A549 (cell line): ENCODE measurements at regions not wholly inside any gene's neighbourhood (a gene's known extent, or its start where the extent isn't known, plus 50 kb on each side); places are given as distances from the start of the nearest gene placed in this dataset.
"Not testable (repeated sequence)": the region's sequence is repeated elsewhere in the genome, so short reads cannot be mapped to it uniquely, and the experiment has no call there.

Experiments used
- CHD2 ChIP-seq: fragments of 150-350 bp; IDR thresholded peaks from 2 replicates; pipeline ENCODE4 v1.6.1; 2014; ENCODE audit warnings: low read length; ENCODE audit not compliant: partially characterized antibody
- CTCF ChIP-seq: fragments of >200 bp; sonication (Bioruptor Twin); formaldehyde crosslinking; IDR thresholded peaks from 3 replicates; pipeline ENCODE4 v1.5.1; 2016
- EP300 ChIP-seq, 2 experiments: fragments of >200 bp; sonication (Bioruptor Twin); formaldehyde crosslinking; IDR thresholded peaks; 2 replicates in 1 of 2; 3 replicates in 1 of 2; pipeline ENCODE4 v1.6.1; 2016 to 2017
- HOXA7 ChIP-seq: fragments of 250-450 bp; sonication (Bioruptor Pico); IDR thresholded peaks from 2 replicates; pipeline ENCODE4 v1.5.0; 2020; ENCODE audit warnings: mild to moderate bottlenecking, moderate library complexity
- JUN ChIP-seq, 2 experiments: fragments of >200 bp; sonication (Bioruptor Twin); formaldehyde crosslinking; IDR thresholded peaks; 2 replicates in 1 of 2; 3 replicates in 1 of 2; pipeline ENCODE4 v1.6.1; 2016 to 2017
- POLR2A ChIP-seq: IDR thresholded peaks from 2 replicates; pipeline ENCODE4 v1.6.1; 2012; ENCODE audit warnings: mild to moderate bottlenecking, low read length
- RAD21 ChIP-seq, 2 experiments: fragments of >200 bp in 1 of 2; sonication (Bioruptor Twin) in 1 of 2; formaldehyde crosslinking in 1 of 2; IDR thresholded peaks in 1 of 2; conservative IDR thresholded peaks in 1 of 2; 2 replicates in 1 of 2; 3 replicates in 1 of 2; pipeline ENCODE4 v1.6.1; 2012 to 2018; ENCODE audit warnings: inconsistent platforms in 1 of 2
- RNF2 ChIP-seq: fragments of 200-600 bp; sonication (generic); IDR thresholded peaks from 2 replicates; pipeline ENCODE4 v1.6.1; 2016; ENCODE audit warnings: low read depth, mild to moderate bottlenecking, antibody characterized with exemption, moderate library complexity, borderline replicate concordance
- SREBF2 ChIP-seq: fragments of 450-650 bp; IDR thresholded peaks from 2 replicates; pipeline ENCODE4 v1.6.1; 2014; ENCODE audit warnings: mild to moderate bottlenecking, moderate library complexity
- TP53 ChIP-seq: fragments of 250-450 bp; sonication (Bioruptor Pico); IDR thresholded peaks from 2 replicates; pipeline ENCODE4 v1.5.0; 2021; ENCODE audit warnings: mild to moderate bottlenecking, moderate library complexity
- ZFP36 ChIP-seq: fragments of 450-650 bp; IDR thresholded peaks from 2 replicates; pipeline ENCODE4 v1.6.1; 2014; ENCODE audit warnings: borderline replicate concordance; ENCODE audit not compliant: partially characterized antibody
- TF ChIP-seq, protein P1 (sequence below): IDR thresholded peaks from 2 replicates; pipeline ENCODE4 v1.6.1; 2012
- TF ChIP-seq, protein P2 (sequence below): IDR thresholded peaks from 2 replicates; pipeline ENCODE4 v1.6.1; 2012; ENCODE audit warnings: low read depth, borderline replicate concordance

DNA sequence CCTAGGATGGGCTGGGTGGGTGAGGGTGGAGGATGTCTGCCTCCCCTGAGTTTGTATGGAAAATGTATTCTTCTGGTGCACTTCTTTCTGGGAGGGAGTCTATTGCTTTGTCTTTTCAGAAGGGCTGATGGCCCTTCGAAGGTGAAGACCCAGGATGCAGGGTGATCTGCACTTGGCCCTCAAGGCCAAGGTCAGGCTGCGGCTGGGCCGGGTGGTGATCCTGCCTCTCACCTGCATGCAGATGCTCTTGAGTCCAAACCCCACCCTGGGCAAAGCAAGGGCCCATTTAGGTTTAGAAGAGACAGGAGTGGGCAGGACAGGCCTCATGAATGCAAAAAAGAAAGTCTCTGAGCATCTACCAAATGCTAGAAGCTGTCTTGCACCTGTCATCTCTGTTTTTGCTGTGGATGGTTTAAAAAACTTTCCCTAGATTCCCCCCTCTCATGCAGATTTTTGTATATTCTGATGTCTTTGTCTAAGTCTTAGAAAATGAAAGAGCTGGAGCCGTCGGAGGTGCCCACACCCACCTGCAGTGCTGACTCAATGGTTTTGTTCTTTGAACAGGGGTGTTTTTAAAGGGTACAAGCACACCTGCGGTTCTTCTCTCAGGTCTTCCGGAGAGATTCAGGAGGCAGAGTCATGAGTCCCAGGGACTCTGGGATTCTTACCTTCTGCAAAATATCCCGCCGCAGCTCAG, 186.4 kb downstream of the ADRA2C start:
- TF ChIP-seq RAD21 (conservative IDR thresholded peaks at IDR 0.05 in 1 of 2, IDR thresholded peaks at IDR 0.05 in 1 of 2); CTCF; CHD2; POLR2A; EP300 (IDR thresholded peaks at IDR 0.05); JUN (IDR thresholded peaks at IDR 0.05); SREBF2; TP53; ZFP36; HOXA7 (CRISPR knock-in tag); RNF2: not testable (repeated sequence)
- TF ChIP-seq, protein P1, sequence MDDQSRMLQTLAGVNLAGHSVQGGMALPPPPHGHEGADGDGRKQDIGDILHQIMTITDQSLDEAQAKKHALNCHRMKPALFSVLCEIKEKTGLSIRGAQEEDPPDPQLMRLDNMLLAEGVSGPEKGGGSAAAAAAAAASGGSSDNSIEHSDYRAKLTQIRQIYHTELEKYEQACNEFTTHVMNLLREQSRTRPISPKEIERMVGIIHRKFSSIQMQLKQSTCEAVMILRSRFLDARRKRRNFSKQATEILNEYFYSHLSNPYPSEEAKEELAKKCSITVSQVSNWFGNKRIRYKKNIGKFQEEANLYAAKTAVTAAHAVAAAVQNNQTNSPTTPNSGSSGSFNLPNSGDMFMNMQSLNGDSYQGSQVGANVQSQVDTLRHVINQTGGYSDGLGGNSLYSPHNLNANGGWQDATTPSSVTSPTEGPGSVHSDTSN = not testable (repeated sequence)
- TF ChIP-seq, protein P2, sequence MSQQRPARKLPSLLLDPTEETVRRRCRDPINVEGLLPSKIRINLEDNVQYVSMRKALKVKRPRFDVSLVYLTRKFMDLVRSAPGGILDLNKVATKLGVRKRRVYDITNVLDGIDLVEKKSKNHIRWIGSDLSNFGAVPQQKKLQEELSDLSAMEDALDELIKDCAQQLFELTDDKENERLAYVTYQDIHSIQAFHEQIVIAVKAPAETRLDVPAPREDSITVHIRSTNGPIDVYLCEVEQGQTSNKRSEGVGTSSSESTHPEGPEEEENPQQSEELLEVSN = not testable (repeated sequence)
